ENCODE measurements at regions not wholly inside any gene's neighbourhood (a gene's known extent, or its start where the extent isn't known, plus 50 kb on each side); places are given as distances from the start of the nearest gene placed in this dataset.

DNA sequence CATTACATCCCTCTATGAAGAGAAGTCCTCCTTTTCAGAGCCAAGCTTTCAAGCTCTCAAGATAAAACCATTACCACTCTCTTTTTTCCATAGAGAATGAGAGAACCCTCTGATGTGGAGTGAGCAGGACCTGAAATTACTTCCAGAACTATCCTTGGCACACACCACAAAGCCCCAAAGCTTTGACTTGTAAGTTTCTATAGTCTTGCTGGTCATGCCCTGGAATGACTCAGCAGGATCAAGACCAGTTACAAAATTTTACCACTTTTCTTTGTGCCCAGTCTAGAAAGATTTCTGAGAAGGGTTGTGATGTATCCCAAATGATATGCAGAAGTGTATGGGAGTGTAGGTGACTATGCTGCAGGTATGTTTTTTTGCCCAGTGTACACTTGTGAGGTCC lies 760.6 kb downstream of the TLE1 start:
- TF ChIP-seq CTCF (IDR thresholded peaks at IDR 0.05) (no peak), EZH2 (IDR thresholded peaks at IDR 0.05) (no peak)

Measured in neural progenitor cell (in vitro differentiated cells).